ENCODE measurements at regions not wholly inside any gene's neighbourhood (a gene's known extent, or its start where the extent isn't known, plus 50 kb on each side); places are given as distances from the start of the nearest gene placed in this dataset.

GRCh38 chr7:115654384-115655214 is 376.0 kb downstream of the TFEC start:
- H3K4me3 ChIP-seq (ENCODE audit: low read length): no peak overlapping the region
- no peaks in the 10 kb centered on the region for H3K27me3 ChIP-seq (ENCODE audit: insufficient read depth, low read depth, low read length)
- H3K36me3 ChIP-seq (ENCODE audit: insufficient read depth, low read length): no peaks in the 10 kb centered on the region
- H3K79me2 ChIP-seq (replicated peaks; ENCODE audit: insufficient read depth, low read length): no peaks in the 10 kb centered on the region
- H3K9me3 ChIP-seq (ENCODE audit: low read length): no peaks in the 10 kb centered on the region
- H3F3A ChIP-seq (ENCODE audit: insufficient read depth, low read length, poor library complexity, severe bottlenecking): no peaks in the 10 kb centered on the region
- no peak overlapping the region for H2AFZ ChIP-seq (ENCODE audit: low read depth, low read length)
- H3K9me2 ChIP-seq (ENCODE audit: insufficient read depth, low read length): no peaks in the 10 kb centered on the region
- no peak overlapping the region for H3K9ac ChIP-seq (ENCODE audit: low read length)
- TF ChIP-seq EZH2 (IDR thresholded peaks at IDR 0.05; ENCODE audit: borderline replicate concordance, insufficient read depth, low read length, poor library complexity, severe bottlenecking) (no peak), SMC3 (conservative IDR thresholded peaks at IDR 0.05; ENCODE audit: poor library complexity) (no peak), REST (IDR thresholded peaks at IDR 0.05; ENCODE audit: borderline replicate concordance) (no peak), MXI1 (conservative IDR thresholded peaks at IDR 0.05; ENCODE audit: poor library complexity, severe bottlenecking) (no peak), EP300 (conservative IDR thresholded peaks at IDR 0.05; ENCODE audit: poor library complexity, severe bottlenecking) (no peak), CTCF (IDR thresholded peaks at IDR 0.05; ENCODE audit: poor library complexity, severe bottlenecking) (no peak), TAF1 (IDR thresholded peaks at IDR 0.05; ENCODE audit: low read depth) (no peak), POLR2AphosphoS5 (IDR thresholded peaks at IDR 0.05) (no peak), RAD21 (conservative IDR thresholded peaks at IDR 0.05) (no peak)
- H3K4me2 ChIP-seq (ENCODE audit: low read length): no peak overlapping the region
- no peak overlapping the region for H3K27ac ChIP-seq (ENCODE audit: low read length)
- no peaks in the 10 kb centered on the region for H4K20me1 ChIP-seq (ENCODE audit: insufficient read depth)

- no peaks in the 10 kb centered on the region for H3K36me3 ChIP-seq (ENCODE audit: insufficient read depth, low read length)
- H3K9me3 ChIP-seq (ENCODE audit: low read length): no peaks in the 10 kb centered on the region
- H3K27me3 ChIP-seq (ENCODE audit: insufficient read depth, low read depth, low read length): no peaks in the 10 kb centered on the region
- no peaks in the 10 kb centered on the region for H4K20me1 ChIP-seq (ENCODE audit: insufficient read depth)
- H3K4me2 ChIP-seq (ENCODE audit: low read length): no peak overlapping the region
- no peaks in the 10 kb centered on the region for H3F3A ChIP-seq (ENCODE audit: insufficient read depth, low read length, poor library complexity, severe bottlenecking)
- no peak overlapping the region for H3K4me3 ChIP-seq (ENCODE audit: low read length)
- TF ChIP-seq TAF1 (IDR thresholded peaks at IDR 0.05; ENCODE audit: low read depth): no peak
- no peak for TF ChIP-seq POLR2AphosphoS5 (IDR thresholded peaks at IDR 0.05)
- TF ChIP-seq EP300 (conservative IDR thresholded peaks at IDR 0.05; ENCODE audit: poor library complexity, severe bottlenecking): no peak
- no peaks in the 10 kb centered on the region for H3K79me2 ChIP-seq (replicated peaks; ENCODE audit: insufficient read depth, low read length)
- no peak overlapping the region for H3K9ac ChIP-seq (ENCODE audit: low read length)
- H3K9me2 ChIP-seq (ENCODE audit: insufficient read depth, low read length): no peaks in the 10 kb centered on the region
- H3K27ac ChIP-seq (ENCODE audit: low read length): no peak overlapping the region
- H2AFZ ChIP-seq (ENCODE audit: low read depth, low read length): no peak overlapping the region
These were observed 381.1 kb downstream of the TFEC start for GRCh38 chr7:115649429-115649828.

All from neural cell (in vitro differentiated cells).